OCI-LY7 (cell line): ENCODE measurements at regions not wholly inside any gene's neighbourhood (a gene's known extent, or its start where the extent isn't known, plus 50 kb on each side); places are given as distances from the start of the nearest gene placed in this dataset.

Source experiments
- EZH2phosphoT487 ChIP-seq: fragments of 200-600 bp; sonication (generic); IDR thresholded peaks from 2 replicates; pipeline ENCODE4 v1.6.1; 2018; ENCODE audit warnings: low read depth, borderline replicate concordance, mild to moderate bottlenecking, mixed run types, antibody characterized with exemption, low read length, moderate library complexity, mixed read lengths
- TF ChIP-seq, protein P1 (sequence below): fragments of 200-600 bp; sonication (generic); conservative IDR thresholded peaks from 2 replicates; pipeline ENCODE4 v1.5.1; 2014; ENCODE audit warnings: mild to moderate bottlenecking, antibody characterized with exemption, low read length, moderate library complexity, mixed read lengths

DNA sequence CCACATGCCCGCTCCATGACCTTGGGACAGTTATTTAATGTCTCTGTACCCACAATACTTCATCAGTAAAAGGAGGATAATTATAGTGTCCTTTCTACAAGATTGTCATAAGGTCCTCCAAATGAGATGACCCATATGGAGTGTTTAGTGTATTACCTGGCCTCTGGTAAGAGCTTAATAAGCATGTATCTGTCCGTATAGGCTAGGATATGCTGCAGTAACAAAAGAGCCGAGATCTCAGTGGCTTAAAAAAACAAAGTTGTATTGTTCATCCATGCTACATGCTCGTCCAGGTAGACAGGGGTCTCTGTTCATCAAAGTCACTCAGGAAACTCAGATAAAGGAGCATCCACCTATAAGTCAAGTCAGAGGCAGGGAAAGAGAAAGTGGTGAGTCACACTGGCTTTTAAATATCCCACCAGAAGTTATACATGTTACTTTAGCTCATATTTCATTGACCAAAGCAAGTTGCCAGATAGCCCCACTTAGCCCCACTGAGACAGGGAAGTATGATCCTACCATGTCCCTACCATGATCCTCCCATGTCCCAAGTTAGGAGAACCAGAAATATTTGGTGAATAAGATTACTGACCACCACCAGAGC lies 53.0 kb upstream of the KAZN start:
- TF ChIP-seq, protein P1, sequence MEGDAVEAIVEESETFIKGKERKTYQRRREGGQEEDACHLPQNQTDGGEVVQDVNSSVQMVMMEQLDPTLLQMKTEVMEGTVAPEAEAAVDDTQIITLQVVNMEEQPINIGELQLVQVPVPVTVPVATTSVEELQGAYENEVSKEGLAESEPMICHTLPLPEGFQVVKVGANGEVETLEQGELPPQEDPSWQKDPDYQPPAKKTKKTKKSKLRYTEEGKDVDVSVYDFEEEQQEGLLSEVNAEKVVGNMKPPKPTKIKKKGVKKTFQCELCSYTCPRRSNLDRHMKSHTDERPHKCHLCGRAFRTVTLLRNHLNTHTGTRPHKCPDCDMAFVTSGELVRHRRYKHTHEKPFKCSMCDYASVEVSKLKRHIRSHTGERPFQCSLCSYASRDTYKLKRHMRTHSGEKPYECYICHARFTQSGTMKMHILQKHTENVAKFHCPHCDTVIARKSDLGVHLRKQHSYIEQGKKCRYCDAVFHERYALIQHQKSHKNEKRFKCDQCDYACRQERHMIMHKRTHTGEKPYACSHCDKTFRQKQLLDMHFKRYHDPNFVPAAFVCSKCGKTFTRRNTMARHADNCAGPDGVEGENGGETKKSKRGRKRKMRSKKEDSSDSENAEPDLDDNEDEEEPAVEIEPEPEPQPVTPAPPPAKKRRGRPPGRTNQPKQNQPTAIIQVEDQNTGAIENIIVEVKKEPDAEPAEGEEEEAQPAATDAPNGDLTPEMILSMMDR, result no peak
- TF ChIP-seq EZH2phosphoT487, result no peak
